Keratinocyte (primary cell): ENCODE measurements at regions not wholly inside any gene's neighbourhood (a gene's known extent, or its start where the extent isn't known, plus 50 kb on each side); places are given as distances from the start of the nearest gene placed in this dataset.

Source experiments
- DNase-seq: peaks from one replicate; pipeline ENCODE4 v3.0.0-alpha.2; 2011; ENCODE audit warnings: low read depth, missing footprints, low spot score
- FAIRE-seq: peaks from 2 replicates; lab custom pipeline; 2011; peaks lifted over from hg19 to GRCh38; lab: Jason Lieb, UNC
- H2AFZ ChIP-seq: 2 replicates; pipeline ENCODE4 v1.6.0; 2012; ENCODE audit warnings: low read length, control low read depth, inconsistent platforms; ENCODE audit not compliant: control insufficient read depth
- H3K27ac ChIP-seq: 2 replicates; pipeline ENCODE4 v1.5.1; 2011; ENCODE audit warnings: low read length; ENCODE audit not compliant: control insufficient read depth, insufficient read depth
- H3K27me3 ChIP-seq: 3 replicates; pipeline ENCODE4 v1.6.0; 2011; ENCODE audit warnings: low read length; ENCODE audit not compliant: control insufficient read depth, insufficient read depth; ENCODE audit errors: extremely low read depth
- H3K36me3 ChIP-seq, 2 experiments: 2 replicates in 1 of 2; 3 replicates in 1 of 2; pipeline ENCODE4 v1.5.1; 2011; ENCODE audit warnings: low read length in 2 of 2, mild to moderate bottlenecking in 1 of 2; ENCODE audit not compliant: control insufficient read depth in 2 of 2, insufficient read depth in 2 of 2; ENCODE audit errors: extremely low read depth in 1 of 2
- H3K4me1 ChIP-seq: 3 replicates; pipeline ENCODE4 v1.5.1; 2011; ENCODE audit warnings: low read length; ENCODE audit not compliant: control insufficient read depth, insufficient read depth; ENCODE audit errors: extremely low read depth
- H3K4me2 ChIP-seq: 3 replicates; pipeline ENCODE4 v1.6.0; 2011; ENCODE audit warnings: low read depth, low read length; ENCODE audit not compliant: control insufficient read depth, insufficient read depth; ENCODE audit errors: extremely low read depth
- H3K4me3 ChIP-seq, 3 experiments: fragments of 200-600 bp in 1 of 3; sonication (generic) in 1 of 3; 2 replicates in 2 of 3; 3 replicates in 1 of 3; pipeline ENCODE4 v1.5.1; 2011 to 2016; ENCODE audit warnings: low read length in 3 of 3, mild to moderate bottlenecking in 3 of 3, control low read depth in 2 of 3, inconsistent platforms in 1 of 3, low read depth in 1 of 3, mixed read lengths in 1 of 3, mixed run types in 1 of 3, moderate library complexity in 1 of 3; ENCODE audit not compliant: control insufficient read depth in 2 of 3, insufficient read depth in 2 of 3; ENCODE audit errors: extremely low read depth in 1 of 3
- H3K79me2 ChIP-seq: 2 replicates; pipeline ENCODE4 v1.6.0; 2012; ENCODE audit warnings: low read length; ENCODE audit not compliant: control insufficient read depth, insufficient read depth
- H3K9ac ChIP-seq: 3 replicates; pipeline ENCODE4 v1.6.0; 2011; ENCODE audit warnings: low read length; ENCODE audit not compliant: control insufficient read depth, insufficient read depth; ENCODE audit errors: extremely low read depth
- H3K9me1 ChIP-seq: 3 replicates; pipeline ENCODE4 v1.6.0; 2011; ENCODE audit warnings: low read length; ENCODE audit not compliant: control insufficient read depth, insufficient read depth; ENCODE audit errors: extremely low read depth
- H3K9me3 ChIP-seq: 2 replicates; pipeline ENCODE4 v1.5.1; 2012; ENCODE audit warnings: low read depth, low read length; ENCODE audit not compliant: control insufficient read depth
- H4K20me1 ChIP-seq: 3 replicates; pipeline ENCODE4 v1.6.0; 2011; ENCODE audit warnings: low read length; ENCODE audit not compliant: control insufficient read depth, insufficient read depth; ENCODE audit errors: extremely low read depth
- CTCF ChIP-seq, 3 experiments: IDR thresholded peaks in 1 of 3; conservative IDR thresholded peaks in 1 of 3; optimal IDR thresholded peaks in 1 of 3; 2 replicates in 2 of 3; 3 replicates in 1 of 3; pipeline versions ENCODE3 to v1.5.1; 2011; ENCODE audit warnings: low read length in 3 of 3, mild to moderate bottlenecking in 3 of 3, moderate library complexity in 2 of 3, control low read depth in 1 of 3, inconsistent platforms in 1 of 3; ENCODE audit not compliant: insufficient read depth in 2 of 3; ENCODE audit errors: extremely low read depth in 1 of 3
- EZH2 ChIP-seq: IDR thresholded peaks from one replicate; pipeline ENCODE4 v1.6.1; 2012; ENCODE audit warnings: inconsistent platforms, mild to moderate bottlenecking, low read length, moderate library complexity
- dilution Hi-C: fragments of 300-500 bp; cut with MboI; formaldehyde crosslinking; loops from one replicate; pipeline ENCODE4 v1.7.0; 2020; ENCODE audit warnings: low sequenced_read_pairs; ENCODE audit not compliant: extremely low pct_ligation_motif_present

DNA sequence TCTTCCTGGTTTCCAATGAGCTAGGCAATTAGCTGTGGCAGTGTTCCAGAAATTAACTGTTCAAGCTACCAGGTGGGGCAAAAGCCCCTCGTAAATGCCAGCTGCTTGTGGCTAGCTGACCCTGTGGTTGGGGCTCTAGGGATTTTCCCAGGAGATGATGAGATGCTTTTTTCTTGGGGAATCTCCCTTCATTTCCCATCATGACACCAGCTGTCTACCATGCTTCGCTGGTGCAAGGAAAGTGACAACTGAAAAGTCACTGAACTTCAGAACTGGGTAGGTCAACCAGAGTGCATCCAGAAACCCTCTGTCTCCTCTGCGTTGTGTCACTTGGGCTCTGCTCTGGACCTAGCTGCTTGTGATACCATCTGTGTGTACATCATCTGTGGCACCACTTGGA is 386.5 kb upstream of the DCC start:
- DNase-seq, result no peak
- no peak overlapping the region for H3K9ac ChIP-seq
- no peaks in the 10 kb centered on the region for H4K20me1 ChIP-seq
- no peaks in the 10 kb centered on the region for H3K9me1 ChIP-seq
- H2AFZ ChIP-seq, result no peak overlapping the region
- FAIRE-seq, result no peak
- H3K4me3 ChIP-seq, result no peak overlapping the region
- no peaks in the 10 kb centered on the region for H3K79me2 ChIP-seq
- no peak overlapping the region for H3K27ac ChIP-seq
- no peak overlapping the region for H3K4me2 ChIP-seq
- H3K9me3 ChIP-seq, result no peaks in the 10 kb centered on the region
- H3K36me3 ChIP-seq, result no peaks in the 10 kb centered on the region
- dilution Hi-C loops, result no loop called here
- TF ChIP-seq EZH2 (no peak), CTCF (optimal IDR thresholded peaks at IDR 0.05 in 1 of 3, IDR thresholded peaks at IDR 0.05 in 1 of 3, conservative IDR thresholded peaks at IDR 0.05 in 1 of 3; ENCODE audit: extremely low read depth in 1 of 3, insufficient read depth in 2 of 3, low read length in 3 of 3) (no peak)
- no peaks in the 10 kb centered on the region for H3K27me3 ChIP-seq
- H3K4me1 ChIP-seq, result no peaks in the 10 kb centered on the region

- Histone ChIP-seq H3K9me1 (no peaks in the 10 kb centered on the region), H2AFZ (no peak overlapping the region), H3K79me2 (no peaks in the 10 kb centered on the region), H3K27me3 (no peaks in the 10 kb centered on the region), H3K9ac (no peak overlapping the region), H3K36me3 (no peaks in the 10 kb centered on the region), H3K27ac (no peak overlapping the region), H3K4me2 (no peak overlapping the region), H3K4me1 (no peaks in the 10 kb centered on the region), H3K4me3 (no peak overlapping the region), H4K20me1 (no peaks in the 10 kb centered on the region), H3K9me3 (no peaks in the 10 kb centered on the region)
- FAIRE-seq (no peak), DNase-seq (no peak)
- TF ChIP-seq CTCF (optimal IDR thresholded peaks at IDR 0.05 in 1 of 3, IDR thresholded peaks at IDR 0.05 in 1 of 3, conservative IDR thresholded peaks at IDR 0.05 in 1 of 3; ENCODE audit: extremely low read depth in 1 of 3, insufficient read depth in 2 of 3, low read length in 3 of 3) (no peak), EZH2 (no peak)
- dilution Hi-C loops, result no loop called here
These were observed 384.9 kb upstream of the DCC start for GRCh38 chr18:51955136-51955535.
